Mucosa of gallbladder (tissue), 1 donor: ENCODE measurements at regions not wholly inside any gene's neighbourhood (a gene's known extent, or its start where the extent isn't known, plus 50 kb on each side); places are given as distances from the start of the nearest gene placed in this dataset.

ENCODE experiments used
- DNase-seq: peaks from one replicate; pipeline ENCODE4 v3.0.0-alpha.2; 2020; ENCODE audit warnings: low spot score
- donor health status: DM: no; HTN: no; CAD: no.

- DNase-seq, result no peak
Measured at GRCh38 chr15:39180030-39180429, 400.8 kb upstream of the THBS1 start.

- no peak for DNase-seq
Measured at GRCh38 chr15:39180483-39180933, 400.4 kb upstream of the THBS1 start.

GRCh38 chr15:39181056-39181747 lies 399.7 kb upstream of the THBS1 start:
- no peak for DNase-seq

GRCh38 chr15:39181940-39182339 lies 398.9 kb upstream of the THBS1 start:
- DNase-seq, result no peak

- DNase-seq, result no peak
Measured at GRCh38 chr15:39183164-39183881, 397.6 kb upstream of the THBS1 start.

- DNase-seq, result no peak
Measured at GRCh38 chr15:39184701-39185390, 396.0 kb upstream of the THBS1 start.

- DNase-seq, result no peak
Measured at GRCh38 chr15:39188314-39188713, 392.6 kb upstream of the THBS1 start.

GRCh38 chr15:39188930-39189329 lies 391.9 kb upstream of the THBS1 start:
- DNase-seq, result no peak

- DNase-seq, result no peak
Measured at GRCh38 chr15:39191871-39192291, 389.0 kb upstream of the THBS1 start.

GRCh38 chr15:39192351-39192750 lies 388.5 kb upstream of the THBS1 start:
- no peak for DNase-seq

GRCh38 chr15:39192979-39193560 lies 387.8 kb upstream of the THBS1 start:
- no peak for DNase-seq

GRCh38 chr15:39193611-39194010 lies 387.3 kb upstream of the THBS1 start:
- no peak for DNase-seq

GRCh38 chr15:39194106-39194830 lies 386.6 kb upstream of the THBS1 start:
- DNase-seq, result no peak

GRCh38 chr15:39195961-39196486 lies 384.9 kb upstream of the THBS1 start:
- no peak for DNase-seq

- no peak for DNase-seq
Measured at GRCh38 chr15:39198044-39199000, 382.6 kb upstream of the THBS1 start.

GRCh38 chr15:39199076-39199475 lies 381.8 kb upstream of the THBS1 start:
- no peak for DNase-seq

- DNase-seq, result no peak
Measured at GRCh38 chr15:39200586-39200985, 380.3 kb upstream of the THBS1 start.

- no peak for DNase-seq
Measured at GRCh38 chr15:39202641-39203040, 378.2 kb upstream of the THBS1 start.

- DNase-seq, result no peak
Measured at GRCh38 chr15:39204031-39204430, 376.8 kb upstream of the THBS1 start.

- no peak for DNase-seq
Measured at GRCh38 chr15:39205081-39205480, 375.8 kb upstream of the THBS1 start.
